ENCODE measurements at regions not wholly inside any gene's neighbourhood (a gene's known extent, or its start where the extent isn't known, plus 50 kb on each side); places are given as distances from the start of the nearest gene placed in this dataset.

GRCh38 chr5:39534690-39535089 lies 109.9 kb upstream of the DAB2 start:
- H3K79me2 ChIP-seq (ENCODE audit: low read length): no peaks in the 10 kb centered on the region
- no peaks in the 10 kb centered on the region for H3K9me3 ChIP-seq (replicated peaks; ENCODE audit: insufficient read depth, low read length)
- no peaks in the 10 kb centered on the region for H3K9me2 ChIP-seq (replicated peaks; ENCODE audit: insufficient read depth, low read length)
- no peaks in the 10 kb centered on the region for H3F3A ChIP-seq (ENCODE audit: insufficient read depth, low read length)
- no peaks in the 10 kb centered on the region for H4K20me1 ChIP-seq (ENCODE audit: insufficient read depth, low read length)
- H3K4me1 ChIP-seq (ENCODE audit: low read length): no peaks in the 10 kb centered on the region
- H3K36me3 ChIP-seq (replicated peaks; ENCODE audit: insufficient read depth, low read length): no peaks in the 10 kb centered on the region
- H3K9ac ChIP-seq (ENCODE audit: low read length): no peak overlapping the region
- no peak overlapping the region for H3K4me2 ChIP-seq (ENCODE audit: low read depth, low read length)
- DNase-seq: no peak
- H3K27ac ChIP-seq (ENCODE audit: low read length): no peak overlapping the region
- H3K4me3 ChIP-seq (ENCODE audit: low read length): no peak overlapping the region
- no peaks in the 10 kb centered on the region for H3K27me3 ChIP-seq (replicated peaks; ENCODE audit: insufficient read depth, low read length)
- TF ChIP-seq CTCF (IDR thresholded peaks at IDR 0.05; ENCODE audit: low read length) (no peak), EZH2 (optimal IDR thresholded peaks at IDR 0.05; ENCODE audit: low read depth, low read length) (no peak), EZH2phosphoT487 (IDR thresholded peaks at IDR 0.05; ENCODE audit: low read length) (no peak)
- H2AFZ ChIP-seq (ENCODE audit: low read length): no peak overlapping the region

DNA sequence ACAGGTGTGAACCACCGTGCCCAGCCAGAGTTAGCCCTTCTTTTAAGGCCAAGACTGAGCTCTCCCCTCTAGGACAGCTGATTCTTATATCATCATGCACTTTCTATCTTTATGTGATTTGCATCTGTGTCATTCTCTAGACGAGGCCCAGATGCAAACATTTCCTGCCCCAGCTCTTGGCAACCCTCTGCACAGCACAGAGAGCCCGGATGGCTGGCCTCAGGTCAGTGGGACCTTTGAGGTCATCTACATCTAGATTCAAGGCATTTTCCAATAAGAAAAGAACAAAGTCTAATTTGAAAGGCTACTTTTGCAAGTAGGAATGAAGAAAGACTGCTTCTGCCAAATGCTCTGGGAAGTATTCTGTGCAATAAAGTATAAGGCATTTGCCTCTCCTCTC lies 109.0 kb upstream of the DAB2 start:
- Histone ChIP-seq H4K20me1 (ENCODE audit: insufficient read depth, low read length) (no peaks in the 10 kb centered on the region), H3K9me2 (replicated peaks; ENCODE audit: insufficient read depth, low read length) (no peaks in the 10 kb centered on the region), H2AFZ (ENCODE audit: low read length) (no peak overlapping the region), H3K27ac (ENCODE audit: low read length) (no peak overlapping the region), H3K4me1 (ENCODE audit: low read length) (no peaks in the 10 kb centered on the region), H3K9ac (ENCODE audit: low read length) (no peak overlapping the region), H3K27me3 (replicated peaks; ENCODE audit: insufficient read depth, low read length) (no peaks in the 10 kb centered on the region), H3K79me2 (ENCODE audit: low read length) (no peaks in the 10 kb centered on the region), H3K4me3 (ENCODE audit: low read length) (no peak overlapping the region), H3F3A (ENCODE audit: insufficient read depth, low read length) (no peaks in the 10 kb centered on the region), H3K4me2 (ENCODE audit: low read depth, low read length) (no peak overlapping the region), H3K9me3 (replicated peaks; ENCODE audit: insufficient read depth, low read length) (no peaks in the 10 kb centered on the region), H3K36me3 (replicated peaks; ENCODE audit: insufficient read depth, low read length) (no peaks in the 10 kb centered on the region)
- peak; percentile 46 for DNase-seq
- TF ChIP-seq EZH2 (optimal IDR thresholded peaks at IDR 0.05; ENCODE audit: low read depth, low read length) (no peak), EZH2phosphoT487 (IDR thresholded peaks at IDR 0.05; ENCODE audit: low read length) (no peak), CTCF (IDR thresholded peaks at IDR 0.05; ENCODE audit: low read length) (no peak)

GRCh38 chr5:39532511-39532910 lies 107.7 kb upstream of the DAB2 start:
- H4K20me1 ChIP-seq (ENCODE audit: insufficient read depth, low read length): no peaks in the 10 kb centered on the region
- H3K4me3 ChIP-seq (ENCODE audit: low read length): no peak overlapping the region
- no peaks in the 10 kb centered on the region for H3K27me3 ChIP-seq (replicated peaks; ENCODE audit: insufficient read depth, low read length)
- TF ChIP-seq EZH2phosphoT487 (IDR thresholded peaks at IDR 0.05; ENCODE audit: low read length) (no peak), CTCF (IDR thresholded peaks at IDR 0.05; ENCODE audit: low read length) (no peak), EZH2 (optimal IDR thresholded peaks at IDR 0.05; ENCODE audit: low read depth, low read length) (no peak)
- no peak overlapping the region for H2AFZ ChIP-seq (ENCODE audit: low read length)
- no peak overlapping the region for H3K27ac ChIP-seq (ENCODE audit: low read length)
- no peak for DNase-seq
- H3K9ac ChIP-seq (ENCODE audit: low read length): no peak overlapping the region
- no peaks in the 10 kb centered on the region for H3K36me3 ChIP-seq (replicated peaks; ENCODE audit: insufficient read depth, low read length)
- H3K79me2 ChIP-seq (ENCODE audit: low read length): no peaks in the 10 kb centered on the region
- H3K9me2 ChIP-seq (replicated peaks; ENCODE audit: insufficient read depth, low read length): no peaks in the 10 kb centered on the region
- H3K4me1 ChIP-seq (ENCODE audit: low read length): no peaks in the 10 kb centered on the region
- no peak overlapping the region for H3K4me2 ChIP-seq (ENCODE audit: low read depth, low read length)
- H3F3A ChIP-seq (ENCODE audit: insufficient read depth, low read length): no peaks in the 10 kb centered on the region
- no peaks in the 10 kb centered on the region for H3K9me3 ChIP-seq (replicated peaks; ENCODE audit: insufficient read depth, low read length)

Data from MM.1S (cell line).